DOHH2 (cell line): ENCODE measurements at regions not wholly inside any gene's neighbourhood (a gene's known extent, or its start where the extent isn't known, plus 50 kb on each side); places are given as distances from the start of the nearest gene placed in this dataset.

Source experiments
- H3F3A ChIP-seq: fragments of 200-600 bp; sonication (generic), shearing (Covaris generic); 2 replicates; pipeline ENCODE4 v1.6.0; 2016; ENCODE audit warnings: antibody characterized with exemption, mild to moderate bottlenecking; ENCODE audit not compliant: control insufficient read depth, insufficient read depth
- H3K27ac ChIP-seq: fragments of 200-600 bp; sonication (generic); 2 replicates; pipeline ENCODE4 v1.5.1; 2014; ENCODE audit warnings: low read depth, mild to moderate bottlenecking, low read length, moderate library complexity
- H3K27me3 ChIP-seq: fragments of 200-600 bp; sonication (generic); 2 replicates; pipeline ENCODE4 v1.6.1; 2014; ENCODE audit warnings: mild to moderate bottlenecking, low read length, mixed read lengths; ENCODE audit not compliant: control insufficient read depth
- H3K36me3 ChIP-seq: fragments of 200-600 bp; sonication (generic); 2 replicates; pipeline ENCODE4 v1.6.1; 2014; ENCODE audit warnings: mild to moderate bottlenecking, low read length, moderate library complexity, mixed read lengths; ENCODE audit not compliant: control insufficient read depth
- H3K4me1 ChIP-seq: fragments of 200-600 bp; sonication (generic); 2 replicates; pipeline ENCODE4 v1.6.1; 2014; ENCODE audit warnings: mild to moderate bottlenecking, low read length, mixed read lengths; ENCODE audit not compliant: control insufficient read depth
- H3K4me2 ChIP-seq: fragments of 200-600 bp; sonication (generic); 2 replicates; pipeline ENCODE4 v1.6.0; 2014; ENCODE audit warnings: mild to moderate bottlenecking, low read length, moderate library complexity
- H3K4me3 ChIP-seq: fragments of 200-600 bp; sonication (generic); 2 replicates; pipeline ENCODE4 v1.5.1; 2014; ENCODE audit warnings: mild to moderate bottlenecking, low read length, mixed read lengths
- H3K79me2 ChIP-seq: fragments of 200-600 bp; sonication (generic); 2 replicates; pipeline ENCODE4 v1.6.1; 2014; ENCODE audit warnings: mild to moderate bottlenecking, low read length, mixed read lengths; ENCODE audit not compliant: control insufficient read depth
- H3K9me2 ChIP-seq: fragments of 200-600 bp; sonication (generic); replicated peaks from 2 replicates; pipeline ENCODE4 v1.6.1; 2014; ENCODE audit warnings: mild to moderate bottlenecking, low read length, mixed read lengths; ENCODE audit not compliant: control insufficient read depth
- H3K9me3 ChIP-seq: fragments of 200-600 bp; sonication (generic); 2 replicates; pipeline ENCODE4 v1.6.1; 2014; ENCODE audit warnings: antibody characterized with exemption, low read length, mixed read lengths; ENCODE audit not compliant: control insufficient read depth, insufficient read depth
- H4K20me1 ChIP-seq: fragments of 200-600 bp; sonication (generic); 2 replicates; pipeline ENCODE4 v1.6.0; 2014; ENCODE audit warnings: low read depth, mild to moderate bottlenecking, antibody characterized with exemption, low read length, moderate library complexity; ENCODE audit not compliant: control insufficient read depth, insufficient read depth
- CTCF ChIP-seq: fragments of 200-600 bp; sonication (generic); IDR thresholded peaks from one replicate; pipeline ENCODE4 v1.5.1; 2014; ENCODE audit warnings: antibody characterized with exemption, mild to moderate bottlenecking, low read depth, low read length; ENCODE audit not compliant: poor library complexity, severe bottlenecking
- EZH2phosphoT487 ChIP-seq: fragments of 200-600 bp; sonication (generic); IDR thresholded peaks from 2 replicates; pipeline ENCODE4 v1.6.1; 2017; ENCODE audit warnings: borderline replicate concordance, mild to moderate bottlenecking, antibody characterized with exemption, low read length, moderate library complexity, mixed read lengths

DNA sequence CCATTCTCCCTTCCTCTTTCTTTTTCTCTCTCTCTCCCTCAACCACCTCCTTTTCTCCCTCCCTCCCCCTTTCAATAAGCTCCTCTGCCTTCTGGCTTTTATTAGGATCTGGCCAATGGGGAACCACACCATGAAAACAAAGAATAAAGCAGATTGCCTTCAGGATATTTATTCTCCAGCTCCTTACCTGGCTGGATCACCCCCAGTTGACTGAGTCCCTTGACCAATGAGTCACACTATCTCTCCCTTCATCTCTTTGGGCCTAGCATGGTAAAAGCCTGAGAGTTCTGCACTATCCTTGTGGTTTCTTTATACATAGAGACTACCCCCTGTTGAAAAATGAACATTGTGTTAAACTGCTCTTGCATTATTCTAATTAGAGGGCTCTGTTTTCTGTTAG lies 476.8 kb downstream of the EPHA7 start:
- H4K20me1 ChIP-seq: no peaks in the 10 kb centered on the region
- no peak overlapping the region for H3K4me2 ChIP-seq
- no peaks in the 10 kb centered on the region for H3K9me3 ChIP-seq
- no peaks in the 10 kb centered on the region for H3K36me3 ChIP-seq
- no peak overlapping the region for H3K4me3 ChIP-seq
- H3K9me2 ChIP-seq: no peaks in the 10 kb centered on the region
- H3F3A ChIP-seq: no peaks in the 10 kb centered on the region
- H3K27ac ChIP-seq: no peak overlapping the region
- no peaks in the 10 kb centered on the region for H3K27me3 ChIP-seq
- TF ChIP-seq EZH2phosphoT487 (no peak), CTCF (no peak)
- no peaks in the 10 kb centered on the region for H3K79me2 ChIP-seq
- no peaks in the 10 kb centered on the region for H3K4me1 ChIP-seq

- H3F3A ChIP-seq: no peaks in the 10 kb centered on the region
- TF ChIP-seq CTCF (no peak), EZH2phosphoT487 (no peak)
- no peaks in the 10 kb centered on the region for H3K79me2 ChIP-seq
- H3K27ac ChIP-seq: no peak overlapping the region
- no peak overlapping the region for H3K4me2 ChIP-seq
- H3K9me3 ChIP-seq: no peaks in the 10 kb centered on the region
- no peaks in the 10 kb centered on the region for H3K27me3 ChIP-seq
- H3K9me2 ChIP-seq: no peaks in the 10 kb centered on the region
- H3K4me3 ChIP-seq: no peak overlapping the region
- H3K4me1 ChIP-seq: no peaks in the 10 kb centered on the region
- no peaks in the 10 kb centered on the region for H3K36me3 ChIP-seq
- H4K20me1 ChIP-seq: no peaks in the 10 kb centered on the region
Observed at GRCh38 chr6:92934625-92935024, 484.7 kb downstream of the EPHA7 start.

- Histone ChIP-seq H3F3A (no peaks in the 10 kb centered on the region), H3K27me3 (no peaks in the 10 kb centered on the region), H3K4me1 (no peaks in the 10 kb centered on the region), H3K36me3 (no peaks in the 10 kb centered on the region), H3K79me2 (no peaks in the 10 kb centered on the region), H3K27ac (no peak overlapping the region), H3K4me2 (no peak overlapping the region), H3K4me3 (no peak overlapping the region), H4K20me1 (no peaks in the 10 kb centered on the region), H3K9me3 (no peaks in the 10 kb centered on the region), H3K9me2 (no peaks in the 10 kb centered on the region)
- TF ChIP-seq EZH2phosphoT487: no peak
- TF ChIP-seq CTCF: no peak
Observed at GRCh38 chr6:92930171-92930570, 489.2 kb downstream of the EPHA7 start.
